HG03175 (cell line): ENCODE measurements at regions not wholly inside any gene's neighbourhood (a gene's known extent, or its start where the extent isn't known, plus 50 kb on each side); places are given as distances from the start of the nearest gene placed in this dataset.

Source experiments
- ATAC-seq: cut with Tn5 transposase; IDR thresholded peaks from one replicate; pipeline ENCODE4 v1.9.1; 2021; ENCODE audit warnings: mild to moderate bottlenecking, moderate library complexity; ENCODE audit not compliant: unreplicated experiment

GRCh38 chr5:66459728-66460127 lies 136.5 kb upstream of the MAST4 start:
- ATAC-seq, result no peak

GRCh38 chr5:66467564-66467963 lies 128.6 kb upstream of the MAST4 start:
- ATAC-seq, result no peak

- ATAC-seq, result no peak
Measured at GRCh38 chr5:66469684-66470083, 126.5 kb upstream of the MAST4 start.

GRCh38 chr5:66472010-66472409 lies 124.2 kb upstream of the MAST4 start:
- no peak for ATAC-seq

GRCh38 chr5:66475731-66476130 lies 120.5 kb upstream of the MAST4 start:
- no peak for ATAC-seq

- no peak for ATAC-seq
Measured at GRCh38 chr5:66477596-66477995, 118.6 kb upstream of the MAST4 start.

- ATAC-seq, result no peak
Measured at GRCh38 chr5:66494437-66494836, 101.8 kb upstream of the MAST4 start.

GRCh38 chr5:66498791-66499207 lies 97.4 kb upstream of the MAST4 start:
- no peak for ATAC-seq

- no peak for ATAC-seq
Measured at GRCh38 chr5:66503203-66503789, 92.9 kb upstream of the MAST4 start.

- ATAC-seq, result no peak
Measured at GRCh38 chr5:66507106-66507505, 89.1 kb upstream of the MAST4 start.

- no peak for ATAC-seq
Measured at GRCh38 chr5:66511491-66511890, 84.7 kb upstream of the MAST4 start.

- ATAC-seq, result no peak
Measured at GRCh38 chr5:66513130-66513529, 83.1 kb upstream of the MAST4 start.

- ATAC-seq, result no peak
Measured at GRCh38 chr5:66515209-66515608, 81.0 kb upstream of the MAST4 start.

GRCh38 chr5:66516550-66516949 lies 79.6 kb upstream of the MAST4 start:
- ATAC-seq, result no peak

- no peak for ATAC-seq
Measured at GRCh38 chr5:66517351-66517750, 78.8 kb upstream of the MAST4 start.

- ATAC-seq, result no peak
Measured at GRCh38 chr5:66518052-66518451, 78.1 kb upstream of the MAST4 start.

GRCh38 chr5:66518753-66519152 lies 77.4 kb upstream of the MAST4 start:
- no peak for ATAC-seq

- ATAC-seq, result no peak
Measured at GRCh38 chr5:66519626-66520025, 76.6 kb upstream of the MAST4 start.

GRCh38 chr5:66520854-66521253 lies 75.3 kb upstream of the MAST4 start:
- ATAC-seq, result no peak

- no peak for ATAC-seq
Measured at GRCh38 chr5:66527478-66528035, 68.6 kb upstream of the MAST4 start.

- no peak for ATAC-seq
Measured at GRCh38 chr5:66529182-66529581, 67.0 kb upstream of the MAST4 start.

GRCh38 chr5:66529704-66530103 lies 66.5 kb upstream of the MAST4 start:
- no peak for ATAC-seq

GRCh38 chr5:66538126-66538525 lies 58.1 kb upstream of the MAST4 start:
- ATAC-seq, result no peak
